Skin epidermis (tissue), 12 donors: ENCODE measurements at regions not wholly inside any gene's neighbourhood (a gene's known extent, or its start where the extent isn't known, plus 50 kb on each side); places are given as distances from the start of the nearest gene placed in this dataset.

Source experiments
- H3K27ac ChIP-seq, 21 experiments: fragments of 200-600 bp; sonication (generic) in 11 of 21; one replicate each; pipeline ENCODE4 v1.5.0; 2020; ENCODE audit warnings: mild to moderate bottlenecking in 3 of 21, inconsistent platforms in 2 of 21, moderate library complexity in 2 of 21
- H3K4me3 ChIP-seq, 7 experiments: fragments of 200-600 bp; sonication (generic) in 2 of 7; one replicate each; pipeline ENCODE4 v1.5.0; 2020; ENCODE audit warnings: inconsistent platforms in 2 of 7, mild to moderate bottlenecking in 2 of 7, moderate library complexity in 1 of 7

- Histone ChIP-seq H3K27ac (peak overlapping the region in 1 of 21 experiments; percentile 27), H3K4me3 (no peak overlapping the region)
These were observed 357.4 kb upstream of the PRICKLE1 start for GRCh38 chr12:42946871-42947381.

- peak overlapping the region in 1 of 21 experiments; percentile 27 for H3K27ac ChIP-seq
- no peak overlapping the region for H3K4me3 ChIP-seq
These were observed 356.4 kb upstream of the PRICKLE1 start for GRCh38 chr12:42945927-42946326.

GRCh38 chr12:42944516-42944915 lies 355.0 kb upstream of the PRICKLE1 start:
- no peak overlapping the region for H3K4me3 ChIP-seq
- no peak overlapping the region for H3K27ac ChIP-seq

GRCh38 chr12:42936991-42937390 lies 347.4 kb upstream of the PRICKLE1 start:
- no peak overlapping the region for H3K27ac ChIP-seq
- no peak overlapping the region for H3K4me3 ChIP-seq

- Histone ChIP-seq H3K4me3 (no peak overlapping the region), H3K27ac (no peak overlapping the region)
These were observed 346.7 kb upstream of the PRICKLE1 start for GRCh38 chr12:42936260-42936659.

- Histone ChIP-seq H3K27ac (no peak overlapping the region), H3K4me3 (no peak overlapping the region)
These were observed 346.2 kb upstream of the PRICKLE1 start for GRCh38 chr12:42935756-42936155.

- no peak overlapping the region for H3K4me3 ChIP-seq
- H3K27ac ChIP-seq, result no peak overlapping the region
These were observed 345.5 kb upstream of the PRICKLE1 start for GRCh38 chr12:42935090-42935489.

GRCh38 chr12:42933461-42934081 lies 344.0 kb upstream of the PRICKLE1 start:
- H3K27ac ChIP-seq, result no peak overlapping the region
- no peak overlapping the region for H3K4me3 ChIP-seq

- H3K27ac ChIP-seq, result no peak overlapping the region
- no peak overlapping the region for H3K4me3 ChIP-seq
These were observed 343.4 kb upstream of the PRICKLE1 start for GRCh38 chr12:42932936-42933335.

GRCh38 chr12:42926232-42926631 lies 336.7 kb upstream of the PRICKLE1 start:
- Histone ChIP-seq H3K27ac (no peak overlapping the region), H3K4me3 (no peak overlapping the region)

GRCh38 chr12:42924482-42924881 lies 334.9 kb upstream of the PRICKLE1 start:
- no peak overlapping the region for H3K27ac ChIP-seq
- H3K4me3 ChIP-seq, result no peak overlapping the region

- H3K27ac ChIP-seq, result peak overlapping the region in 1 of 21 experiments; percentile 49
These were observed 334.0 kb upstream of the PRICKLE1 start for GRCh38 chr12:42923583-42923982.

GRCh38 chr12:42923156-42923555 lies 333.6 kb upstream of the PRICKLE1 start:
- H3K27ac ChIP-seq, result peak overlapping the region in 1 of 21 experiments; percentile 49
- no peak overlapping the region for H3K4me3 ChIP-seq

More at GRCh38 chr12:42923583-42923982, 334.0 kb upstream of the PRICKLE1 start:
- no peak overlapping the region for H3K4me3 ChIP-seq

- no peak overlapping the region for H3K4me3 ChIP-seq
- H3K27ac ChIP-seq, result peak overlapping the region in 6 of 21 experiments; percentile 29 to 63 (median 46)
These were observed 332.9 kb upstream of the PRICKLE1 start for GRCh38 chr12:42922505-42922850.

- Histone ChIP-seq H3K4me3 (no peak overlapping the region), H3K27ac (peak overlapping the region in 4 of 21 experiments; percentile 29 to 63 (median 46))
These were observed 332.4 kb upstream of the PRICKLE1 start for GRCh38 chr12:42921741-42922504.

GRCh38 chr12:42919691-42920090 lies 330.1 kb upstream of the PRICKLE1 start:
- no peak overlapping the region for H3K4me3 ChIP-seq
- no peak overlapping the region for H3K27ac ChIP-seq

- Histone ChIP-seq H3K27ac (no peak overlapping the region), H3K4me3 (no peak overlapping the region)
These were observed 328.9 kb upstream of the PRICKLE1 start for GRCh38 chr12:42918443-42918842.

GRCh38 chr12:42916143-42916542 lies 326.6 kb upstream of the PRICKLE1 start:
- Histone ChIP-seq H3K27ac (no peak overlapping the region), H3K4me3 (no peak overlapping the region)

- Histone ChIP-seq H3K27ac (no peak overlapping the region), H3K4me3 (no peak overlapping the region)
These were observed 325.9 kb upstream of the PRICKLE1 start for GRCh38 chr12:42915426-42915825.

- H3K4me3 ChIP-seq, result no peak overlapping the region
- H3K27ac ChIP-seq, result no peak overlapping the region
These were observed 322.8 kb upstream of the PRICKLE1 start for GRCh38 chr12:42912367-42912766.

- Histone ChIP-seq H3K27ac (no peak overlapping the region), H3K4me3 (no peak overlapping the region)
These were observed 321.1 kb upstream of the PRICKLE1 start for GRCh38 chr12:42910656-42911055.
